ENCODE measurements at regions not wholly inside any gene's neighbourhood (a gene's known extent, or its start where the extent isn't known, plus 50 kb on each side); places are given as distances from the start of the nearest gene placed in this dataset.

DNA sequence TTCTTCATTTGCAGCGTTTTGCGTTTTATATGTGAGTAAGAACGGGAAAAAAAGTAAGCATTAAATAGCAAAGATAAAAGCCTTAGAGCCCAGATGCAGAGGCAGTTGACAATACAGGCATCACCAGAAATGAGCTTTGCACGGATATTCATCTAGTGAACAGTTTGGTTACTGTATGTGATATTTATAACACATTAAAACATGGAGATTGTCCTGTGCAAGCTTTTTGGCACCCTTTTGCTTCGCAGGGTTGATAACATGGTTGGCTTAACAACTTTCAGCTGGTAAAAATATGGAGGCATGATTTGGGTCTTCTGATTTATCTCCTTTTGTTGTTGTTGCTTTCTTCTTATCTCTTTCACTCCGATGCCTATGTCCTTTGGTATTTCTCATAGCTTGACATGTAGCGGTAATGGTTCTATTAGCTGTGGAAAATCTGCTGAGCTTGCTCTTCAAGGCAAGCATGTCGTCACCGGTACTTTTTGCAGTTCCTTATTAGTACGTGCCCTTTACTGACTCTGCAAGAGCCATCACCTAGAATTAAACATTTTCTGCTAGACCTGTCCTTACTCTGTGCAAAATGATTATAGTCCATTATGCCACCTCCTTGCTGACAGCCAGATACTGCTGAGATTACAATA, 102.9 kb downstream of the PCDH7 start:
- TF ChIP-seq, protein P1, sequence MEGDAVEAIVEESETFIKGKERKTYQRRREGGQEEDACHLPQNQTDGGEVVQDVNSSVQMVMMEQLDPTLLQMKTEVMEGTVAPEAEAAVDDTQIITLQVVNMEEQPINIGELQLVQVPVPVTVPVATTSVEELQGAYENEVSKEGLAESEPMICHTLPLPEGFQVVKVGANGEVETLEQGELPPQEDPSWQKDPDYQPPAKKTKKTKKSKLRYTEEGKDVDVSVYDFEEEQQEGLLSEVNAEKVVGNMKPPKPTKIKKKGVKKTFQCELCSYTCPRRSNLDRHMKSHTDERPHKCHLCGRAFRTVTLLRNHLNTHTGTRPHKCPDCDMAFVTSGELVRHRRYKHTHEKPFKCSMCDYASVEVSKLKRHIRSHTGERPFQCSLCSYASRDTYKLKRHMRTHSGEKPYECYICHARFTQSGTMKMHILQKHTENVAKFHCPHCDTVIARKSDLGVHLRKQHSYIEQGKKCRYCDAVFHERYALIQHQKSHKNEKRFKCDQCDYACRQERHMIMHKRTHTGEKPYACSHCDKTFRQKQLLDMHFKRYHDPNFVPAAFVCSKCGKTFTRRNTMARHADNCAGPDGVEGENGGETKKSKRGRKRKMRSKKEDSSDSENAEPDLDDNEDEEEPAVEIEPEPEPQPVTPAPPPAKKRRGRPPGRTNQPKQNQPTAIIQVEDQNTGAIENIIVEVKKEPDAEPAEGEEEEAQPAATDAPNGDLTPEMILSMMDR (IDR thresholded peaks at IDR 0.05; ENCODE audit: control insufficient read depth, extremely low read depth, insufficient read depth), result no peak
- H3K4me3 ChIP-seq (ENCODE audit: low read depth, low read length), result no peak overlapping the region
- no peak for DNase-seq (ENCODE audit: low read depth)

GRCh38 chr4:30825008-30825770, 105.0 kb downstream of the PCDH7 start:
- no peak for DNase-seq (ENCODE audit: low read depth)
- TF ChIP-seq, protein P1 (IDR thresholded peaks at IDR 0.05; ENCODE audit: control insufficient read depth, extremely low read depth, insufficient read depth), result no peak
- H3K4me3 ChIP-seq (ENCODE audit: low read depth, low read length), result no peak overlapping the region

- TF ChIP-seq, protein P1 (IDR thresholded peaks at IDR 0.05; ENCODE audit: control insufficient read depth, extremely low read depth, insufficient read depth), result no peak
- no peak for DNase-seq (ENCODE audit: low read depth)
- no peak overlapping the region for H3K4me3 ChIP-seq (ENCODE audit: low read depth, low read length)
Measured at GRCh38 chr4:30828264-30828926, 108.2 kb downstream of the PCDH7 start.

GRCh38 chr4:30832639-30833038, 112.5 kb downstream of the PCDH7 start:
- DNase-seq (ENCODE audit: low read depth), result no peak
- TF ChIP-seq, protein P1 (IDR thresholded peaks at IDR 0.05; ENCODE audit: control insufficient read depth, extremely low read depth, insufficient read depth), result no peak
- no peak overlapping the region for H3K4me3 ChIP-seq (ENCODE audit: low read depth, low read length)

DNA sequence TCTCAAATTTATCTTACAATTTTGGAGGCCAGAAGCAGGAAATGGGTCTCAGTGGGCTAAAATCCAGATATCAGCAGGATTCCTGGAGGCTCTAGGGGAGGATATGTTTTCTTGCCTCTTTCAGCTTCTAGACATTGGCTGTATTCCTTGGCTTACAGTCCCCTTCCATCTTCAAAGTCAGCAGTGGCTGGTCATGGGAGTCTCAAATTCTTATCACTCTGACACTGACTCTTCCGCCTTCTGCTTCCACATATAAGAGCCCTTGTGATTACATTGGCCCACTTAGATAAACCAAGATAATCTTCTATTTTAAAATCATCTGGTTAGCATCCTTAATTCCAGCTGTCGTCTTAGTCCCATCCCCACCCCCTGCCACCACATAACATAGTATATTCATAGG, 113.0 kb downstream of the PCDH7 start:
- no peak for DNase-seq (ENCODE audit: low read depth)
- TF ChIP-seq, protein P1 (IDR thresholded peaks at IDR 0.05; ENCODE audit: control insufficient read depth, extremely low read depth, insufficient read depth), result no peak
- H3K4me3 ChIP-seq (ENCODE audit: low read depth, low read length), result no peak overlapping the region

- no peak overlapping the region for H3K4me3 ChIP-seq (ENCODE audit: low read depth, low read length)
- DNase-seq (ENCODE audit: low read depth), result no peak
- TF ChIP-seq, protein P1 (IDR thresholded peaks at IDR 0.05; ENCODE audit: control insufficient read depth, extremely low read depth, insufficient read depth), result no peak
Measured at GRCh38 chr4:30835044-30835443, 114.9 kb downstream of the PCDH7 start.

All from LNCaP clone FGC (cell line).